ENCODE measurements at regions not wholly inside any gene's neighbourhood (a gene's known extent, or its start where the extent isn't known, plus 50 kb on each side); places are given as distances from the start of the nearest gene placed in this dataset.

DNA sequence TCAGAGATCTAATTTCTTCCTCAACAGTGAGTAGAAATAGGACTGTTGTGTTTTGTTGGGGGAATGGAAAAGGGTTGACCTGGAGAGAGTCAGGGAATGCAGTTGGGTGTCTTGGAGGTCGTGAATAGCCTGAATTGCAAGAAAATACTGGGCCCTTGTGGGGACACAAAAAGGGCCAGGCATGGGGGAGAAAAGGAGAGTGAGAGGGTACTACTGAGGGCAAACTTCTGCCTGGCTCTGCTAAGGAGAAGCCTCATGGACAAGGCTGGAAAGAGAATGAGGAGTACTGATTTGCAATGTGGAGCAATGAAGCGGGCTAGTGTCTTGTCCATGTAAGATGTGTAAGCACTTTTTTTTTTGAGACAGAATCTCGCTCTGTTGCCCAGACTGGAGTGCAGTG is 96.2 kb upstream of the IRF2BP2 start:
- TF ChIP-seq, protein P1, sequence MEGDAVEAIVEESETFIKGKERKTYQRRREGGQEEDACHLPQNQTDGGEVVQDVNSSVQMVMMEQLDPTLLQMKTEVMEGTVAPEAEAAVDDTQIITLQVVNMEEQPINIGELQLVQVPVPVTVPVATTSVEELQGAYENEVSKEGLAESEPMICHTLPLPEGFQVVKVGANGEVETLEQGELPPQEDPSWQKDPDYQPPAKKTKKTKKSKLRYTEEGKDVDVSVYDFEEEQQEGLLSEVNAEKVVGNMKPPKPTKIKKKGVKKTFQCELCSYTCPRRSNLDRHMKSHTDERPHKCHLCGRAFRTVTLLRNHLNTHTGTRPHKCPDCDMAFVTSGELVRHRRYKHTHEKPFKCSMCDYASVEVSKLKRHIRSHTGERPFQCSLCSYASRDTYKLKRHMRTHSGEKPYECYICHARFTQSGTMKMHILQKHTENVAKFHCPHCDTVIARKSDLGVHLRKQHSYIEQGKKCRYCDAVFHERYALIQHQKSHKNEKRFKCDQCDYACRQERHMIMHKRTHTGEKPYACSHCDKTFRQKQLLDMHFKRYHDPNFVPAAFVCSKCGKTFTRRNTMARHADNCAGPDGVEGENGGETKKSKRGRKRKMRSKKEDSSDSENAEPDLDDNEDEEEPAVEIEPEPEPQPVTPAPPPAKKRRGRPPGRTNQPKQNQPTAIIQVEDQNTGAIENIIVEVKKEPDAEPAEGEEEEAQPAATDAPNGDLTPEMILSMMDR (IDR thresholded peaks at IDR 0.05; ENCODE audit: partially characterized antibody, unreplicated experiment): no peak
- no peak for DNase-seq
- Mint-ChIP-seq H3K4me3 (ENCODE audit: unreplicated experiment) (no peak overlapping the region), H3K27me3 (ENCODE audit: unreplicated experiment) (peaks cover 3% of the 10 kb centered on the region), H3K9me3 (ENCODE audit: unreplicated experiment) (peaks cover 2% of the 10 kb centered on the region), H3K36me3 (ENCODE audit: unreplicated experiment) (peaks cover 7% of the 10 kb centered on the region), H3K27ac (ENCODE audit: unreplicated experiment) (no peak overlapping the region), H3K4me1 (ENCODE audit: low read depth, unreplicated experiment) (peaks cover 40% of the 10 kb centered on the region)

DNA sequence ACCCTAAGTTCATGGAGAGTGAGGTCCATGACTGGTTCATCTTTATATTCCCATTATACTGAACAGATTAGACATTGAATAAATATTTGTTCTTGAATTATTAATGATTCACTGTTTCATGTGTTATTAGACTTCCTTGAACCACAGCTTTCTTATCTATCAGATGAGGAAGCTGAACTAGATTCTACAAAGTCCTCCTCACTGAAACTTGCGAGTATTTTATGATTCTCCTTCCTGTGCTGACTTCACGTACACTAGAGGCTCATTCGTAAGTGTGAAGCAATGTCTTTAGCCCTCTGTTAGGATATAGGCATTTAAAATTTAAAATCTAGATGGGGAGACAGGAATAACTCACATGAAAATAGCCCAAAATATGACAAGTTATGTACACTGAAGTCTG is 95.6 kb upstream of the IRF2BP2 start:
- Mint-ChIP-seq H3K27me3 (ENCODE audit: unreplicated experiment) (peaks cover 8% of the 10 kb centered on the region), H3K27ac (ENCODE audit: unreplicated experiment) (no peak overlapping the region), H3K4me1 (ENCODE audit: low read depth, unreplicated experiment) (peaks cover 45% of the 10 kb centered on the region), H3K4me3 (ENCODE audit: unreplicated experiment) (no peak overlapping the region), H3K9me3 (ENCODE audit: unreplicated experiment) (peaks cover 6% of the 10 kb centered on the region), H3K36me3 (ENCODE audit: unreplicated experiment) (peaks cover 7% of the 10 kb centered on the region)
- DNase-seq: no peak
- TF ChIP-seq, protein P1 (IDR thresholded peaks at IDR 0.05; ENCODE audit: partially characterized antibody, unreplicated experiment): no peak

DNA sequence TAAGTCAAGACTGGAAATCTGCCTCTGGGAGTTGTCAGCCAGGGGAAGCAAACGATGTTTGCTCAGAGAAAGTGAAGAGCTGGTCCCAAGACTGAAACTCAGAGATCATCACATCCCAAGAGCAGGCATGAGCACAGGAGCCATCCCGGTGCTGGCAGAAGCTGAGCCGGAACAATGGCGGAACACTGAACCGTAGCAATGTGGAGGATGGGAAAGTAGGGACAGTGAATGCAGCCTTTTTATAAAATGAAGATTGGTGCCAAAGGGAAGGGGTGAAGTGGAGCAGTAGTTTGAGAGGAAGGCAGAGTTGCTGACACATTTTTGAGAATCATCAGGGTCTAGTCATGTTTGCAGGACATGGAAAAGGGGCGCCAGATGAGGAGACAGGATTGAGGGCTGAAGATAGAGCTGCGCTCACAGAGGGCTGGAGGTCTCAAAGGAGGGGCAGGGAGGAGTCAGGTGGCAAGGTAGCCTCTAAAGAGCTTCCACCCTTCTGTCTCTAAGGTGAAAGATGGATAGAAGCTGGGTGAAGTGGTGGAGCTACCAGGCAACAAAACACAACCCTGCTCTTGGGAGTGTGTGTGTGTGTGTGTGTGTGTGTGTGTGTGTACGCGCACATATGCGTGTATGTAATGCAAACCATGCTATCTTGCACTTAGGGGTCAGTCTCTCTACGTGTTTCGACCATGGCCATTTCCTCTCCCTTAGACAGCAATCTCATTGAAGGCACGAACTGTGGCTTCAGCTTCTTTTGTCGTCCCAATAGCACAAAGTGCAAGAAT is 94.3 kb upstream of the IRF2BP2 start:
- Mint-ChIP-seq H3K27me3 (ENCODE audit: unreplicated experiment) (peaks cover 17% of the 10 kb centered on the region), H3K9me3 (ENCODE audit: unreplicated experiment) (peaks cover 15% of the 10 kb centered on the region), H3K27ac (ENCODE audit: unreplicated experiment) (peak overlapping the region; percentile 3), H3K4me3 (ENCODE audit: unreplicated experiment) (peak overlapping the region; percentile 26), H3K4me1 (ENCODE audit: low read depth, unreplicated experiment) (peaks cover 52% of the 10 kb centered on the region), H3K36me3 (ENCODE audit: unreplicated experiment) (peaks cover 7% of the 10 kb centered on the region)
- no peak for DNase-seq
- TF ChIP-seq, protein P1 (IDR thresholded peaks at IDR 0.05; ENCODE audit: partially characterized antibody, unreplicated experiment): no peak

DNA sequence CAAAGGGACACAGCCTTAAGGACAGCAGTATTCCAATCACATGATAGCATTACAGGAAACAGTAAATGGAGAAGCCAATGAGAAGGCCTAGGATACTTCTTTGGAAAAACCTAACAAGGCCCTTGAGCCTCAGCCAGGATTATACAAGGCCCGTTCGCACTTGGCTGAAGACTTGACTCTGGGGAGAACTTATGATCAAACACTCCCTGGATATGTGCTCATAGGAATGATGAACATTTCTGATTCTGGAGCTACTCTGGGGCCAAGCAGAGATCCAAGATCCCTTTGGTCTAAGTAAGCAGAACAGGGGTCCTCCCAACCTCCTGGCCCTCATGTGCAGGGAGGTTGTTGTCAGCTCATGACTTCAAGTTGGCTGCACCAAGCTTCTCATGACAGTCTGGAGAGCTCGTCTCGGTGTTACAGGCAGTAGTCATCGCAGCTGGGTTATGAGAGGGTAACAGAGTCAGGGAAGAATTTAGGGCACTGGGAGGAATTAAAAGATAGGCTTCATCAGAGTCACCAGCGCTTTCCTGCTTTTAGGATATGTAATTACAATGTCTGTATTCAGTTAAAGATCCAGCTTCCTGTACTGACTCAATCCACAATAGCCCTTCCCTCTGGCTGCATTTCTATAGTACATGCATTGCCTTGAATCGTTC is 92.5 kb upstream of the IRF2BP2 start:
- DNase-seq: no peak
- TF ChIP-seq, protein P1 (IDR thresholded peaks at IDR 0.05; ENCODE audit: partially characterized antibody, unreplicated experiment): no peak
- H3K27ac Mint-ChIP-seq (ENCODE audit: unreplicated experiment): peak overlapping the region; percentile 99
- peaks cover 21% of the 10 kb centered on the region for H3K9me3 Mint-ChIP-seq (ENCODE audit: unreplicated experiment)
- H3K36me3 Mint-ChIP-seq (ENCODE audit: unreplicated experiment): no peaks in the 10 kb centered on the region
- no peak overlapping the region for H3K4me3 Mint-ChIP-seq (ENCODE audit: unreplicated experiment)
- peaks cover 54% of the 10 kb centered on the region for H3K4me1 Mint-ChIP-seq (ENCODE audit: low read depth, unreplicated experiment)
- H3K27me3 Mint-ChIP-seq (ENCODE audit: unreplicated experiment): peaks cover 24% of the 10 kb centered on the region
